ENCODE measurements at regions not wholly inside any gene's neighbourhood (a gene's known extent, or its start where the extent isn't known, plus 50 kb on each side); places are given as distances from the start of the nearest gene placed in this dataset.

DNA sequence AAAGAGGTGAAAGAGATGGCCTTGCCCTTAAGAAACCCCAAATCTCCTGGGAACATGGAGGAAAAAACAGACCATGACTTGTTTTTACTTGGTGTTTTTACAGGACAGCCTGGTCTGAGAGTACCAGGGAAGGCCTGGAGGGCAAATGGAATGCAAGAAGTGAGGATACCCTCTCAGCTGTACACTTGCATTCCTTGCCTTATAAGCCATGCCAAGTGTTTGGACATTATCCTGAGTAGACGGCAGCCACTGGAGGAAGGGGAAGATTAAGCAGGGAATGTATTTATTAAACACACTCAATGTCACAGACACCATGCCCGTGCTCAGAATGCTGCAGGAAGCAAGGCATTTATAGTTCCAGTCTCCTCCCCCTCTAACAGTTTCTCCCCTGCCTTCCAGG is 581.4 kb downstream of the CDK5RAP2 start:
- Histone ChIP-seq H4K5ac (ENCODE audit: insufficient read length, low read depth, low read length) (no peak overlapping the region), H3K9ac (ENCODE audit: extremely low read depth, insufficient read length, low read length) (no peak overlapping the region), H3K27me3 (ENCODE audit: insufficient read depth, low read length) (no peaks in the 10 kb centered on the region), H3K18ac (ENCODE audit: insufficient read length, low read depth, low read length) (no peak overlapping the region), H3T11ph (ENCODE audit: low read length) (no peak overlapping the region), H3K9me3 (ENCODE audit: control insufficient read depth, low read depth, low read length) (no peaks in the 10 kb centered on the region), H4K91ac (ENCODE audit: insufficient read length, low read depth, low read length) (no peak overlapping the region), H2BK12ac (ENCODE audit: insufficient read length, low read depth, low read length) (no peak overlapping the region), H3K79me1 (ENCODE audit: insufficient read depth, low read depth, low read length, poor library complexity, severe bottlenecking) (no peaks in the 10 kb centered on the region), H2BK15ac (ENCODE audit: low read depth, low read length) (no peak overlapping the region), H3K23ac (ENCODE audit: insufficient read length, low read depth, low read length) (no peak overlapping the region), H2BK120ac (ENCODE audit: low read depth, low read length, poor library complexity, severe bottlenecking) (no peak overlapping the region), H3K4ac (ENCODE audit: low read depth, low read length) (no peak overlapping the region), H2BK20ac (ENCODE audit: low read depth, low read length, poor library complexity, severe bottlenecking) (no peak overlapping the region), H4K20me1 (ENCODE audit: control insufficient read depth, insufficient read depth, insufficient read length) (no peaks in the 10 kb centered on the region), H3K79me2 (ENCODE audit: insufficient read depth, low read length) (no peaks in the 10 kb centered on the region), H3K27ac (ENCODE audit: insufficient read length, low read depth, low read length) (no peak overlapping the region), H3K4me2 (ENCODE audit: insufficient read depth, insufficient read length, low read length) (no peak overlapping the region), H3K4me1 (ENCODE audit: insufficient read depth, low read length) (0 out of 2 replicates have a peak, but pooled peaks cover 2% of the 10 kb centered on the region), H3K56ac (ENCODE audit: insufficient read length, low read depth, low read length) (no peak overlapping the region), H3K14ac (ENCODE audit: insufficient read depth, low read length) (no peak overlapping the region), H2BK5ac (ENCODE audit: insufficient read length, low read length) (no peak overlapping the region), H4K8ac (replicated peaks; ENCODE audit: insufficient read length, low read depth, low read length) (no peak overlapping the region), H3K23me2 (ENCODE audit: insufficient read length, low read depth, low read length, poor library complexity, severe bottlenecking) (no peaks in the 10 kb centered on the region), H2AK5ac (ENCODE audit: insufficient read length, low read length) (no peak overlapping the region), H2AFZ (ENCODE audit: low read length) (no peak overlapping the region)
- H3K27ac Mint-ChIP-seq = no peak overlapping the region
- peaks cover 4 to 11% of the 10 kb centered on the region in 2 experiments; a peak in 3 of 4 replicates for H3K4me1 Mint-ChIP-seq
- DNase-seq = no peak
- no peak overlapping the region for H3K4me3 Mint-ChIP-seq
- no peaks in the 10 kb centered on the region for H3K9me3 Mint-ChIP-seq
- TF ChIP-seq, protein P1, sequence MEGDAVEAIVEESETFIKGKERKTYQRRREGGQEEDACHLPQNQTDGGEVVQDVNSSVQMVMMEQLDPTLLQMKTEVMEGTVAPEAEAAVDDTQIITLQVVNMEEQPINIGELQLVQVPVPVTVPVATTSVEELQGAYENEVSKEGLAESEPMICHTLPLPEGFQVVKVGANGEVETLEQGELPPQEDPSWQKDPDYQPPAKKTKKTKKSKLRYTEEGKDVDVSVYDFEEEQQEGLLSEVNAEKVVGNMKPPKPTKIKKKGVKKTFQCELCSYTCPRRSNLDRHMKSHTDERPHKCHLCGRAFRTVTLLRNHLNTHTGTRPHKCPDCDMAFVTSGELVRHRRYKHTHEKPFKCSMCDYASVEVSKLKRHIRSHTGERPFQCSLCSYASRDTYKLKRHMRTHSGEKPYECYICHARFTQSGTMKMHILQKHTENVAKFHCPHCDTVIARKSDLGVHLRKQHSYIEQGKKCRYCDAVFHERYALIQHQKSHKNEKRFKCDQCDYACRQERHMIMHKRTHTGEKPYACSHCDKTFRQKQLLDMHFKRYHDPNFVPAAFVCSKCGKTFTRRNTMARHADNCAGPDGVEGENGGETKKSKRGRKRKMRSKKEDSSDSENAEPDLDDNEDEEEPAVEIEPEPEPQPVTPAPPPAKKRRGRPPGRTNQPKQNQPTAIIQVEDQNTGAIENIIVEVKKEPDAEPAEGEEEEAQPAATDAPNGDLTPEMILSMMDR (conservative IDR thresholded peaks at IDR 0.05) = no peak
- no peaks in the 10 kb centered on the region; the same call in 1 of the 2 replicates for H3K27me3 Mint-ChIP-seq (ENCODE audit: low read depth)
- H3K36me3 Mint-ChIP-seq (ENCODE audit: insufficient read depth in 1 of 3, low read depth in 3 of 3) = no peaks in the 10 kb centered on the region
- WGBS (ENCODE audit: extremely low coverage, insufficient read length, low lambda C conversion rate) = no CpG with 5 or more reads among the region's 2 CpGs

All from H9 (cell line).